ENCODE measurements at regions not wholly inside any gene's neighbourhood (a gene's known extent, or its start where the extent isn't known, plus 50 kb on each side); places are given as distances from the start of the nearest gene placed in this dataset.

- H3K9me3 ChIP-seq (ENCODE audit: control insufficient read depth in 1 of 2, insufficient read depth in 1 of 2, low read depth in 1 of 2, low read length in 2 of 2): peaks cover 4 to 6% of the 10 kb centered on the region in 2 experiments; a peak in 2 of 4 replicates
- no peak overlapping the region for H3K27ac ChIP-seq (ENCODE audit: low read depth, low read length)
- no peak overlapping the region for H3K4me2 ChIP-seq (ENCODE audit: low read length)
- RAD21 ChIA-PET (ENCODE audit: low non-redundant PET in 1 of 2, low total read pairs in 2 of 2, uncharacterized antibody in 2 of 2, unreplicated experiment in 2 of 2): no interaction called here
- H3K27me3 ChIP-seq (ENCODE audit: insufficient read depth, low read length): no peaks in the 10 kb centered on the region
- no peaks in the 10 kb centered on the region for H3K79me2 ChIP-seq (ENCODE audit: insufficient read depth, low read length)
- DNase-seq (ENCODE audit: low read depth, low spot score): no peak
- H4K20me1 ChIP-seq (ENCODE audit: insufficient read depth): no peaks in the 10 kb centered on the region
- POLR2A ChIA-PET: no interaction called here
- no peak for ATAC-seq
- no peak overlapping the region for H3K4me3 ChIP-seq (replicated peaks in 1 of 2; ENCODE audit: low read depth in 1 of 2, low read length in 2 of 2)
- no peak for TF ChIP-seq CEBPB (IDR thresholded peaks at IDR 0.05; ENCODE audit: low read depth)
- no peak overlapping the region for H3K9ac ChIP-seq (ENCODE audit: low read length)
- no peaks in the 10 kb centered on the region for H3K36me3 ChIP-seq (ENCODE audit: control insufficient read depth in 1 of 2, insufficient read depth in 2 of 2, low read length in 2 of 2)
- no peaks in the 10 kb centered on the region for H3K9me2 ChIP-seq (ENCODE audit: insufficient read depth)
- no peak overlapping the region for H2AFZ ChIP-seq (ENCODE audit: low read depth, low read length, poor library complexity, severe bottlenecking)
- H3K4me1 ChIP-seq (ENCODE audit: control insufficient read depth in 1 of 2, insufficient read depth in 2 of 2, low read length in 2 of 2): no peaks in the 10 kb centered on the region
- BruUV-seq (replicated peaks): no TSS peak
- CTCF ChIA-PET: no interaction called here
- intact Hi-C loops (cut with micrococcal nuclease): no loop called here
Measured at GRCh38 chr7:137120690-137121089, 222.8 kb downstream of the PTN start.

GRCh38 chr7:137110535-137110934 lies 233.0 kb downstream of the PTN start:
- H3K79me2 ChIP-seq (ENCODE audit: insufficient read depth, low read length): no peaks in the 10 kb centered on the region
- H3K4me3 ChIP-seq (replicated peaks in 1 of 2; ENCODE audit: low read depth in 1 of 2, low read length in 2 of 2): no peak overlapping the region
- no peak overlapping the region for H3K9ac ChIP-seq (ENCODE audit: low read length)
- H2AFZ ChIP-seq (ENCODE audit: low read depth, low read length, poor library complexity, severe bottlenecking): no peak overlapping the region
- intact Hi-C loops (cut with micrococcal nuclease): no loop called here
- DNase-seq (ENCODE audit: low read depth, low spot score): no peak
- ChIA-PET POLR2A (no interaction called here), CTCF (no interaction called here), RAD21 (ENCODE audit: low non-redundant PET in 1 of 2, low total read pairs in 2 of 2, uncharacterized antibody in 2 of 2, unreplicated experiment in 2 of 2) (no interaction called here)
- H4K20me1 ChIP-seq (ENCODE audit: insufficient read depth): no peaks in the 10 kb centered on the region
- no TSS peak for BruUV-seq (replicated peaks)
- no peaks in the 10 kb centered on the region for H3K4me1 ChIP-seq (ENCODE audit: control insufficient read depth in 1 of 2, insufficient read depth in 2 of 2, low read length in 2 of 2)
- no peaks in the 10 kb centered on the region for H3K27me3 ChIP-seq (ENCODE audit: insufficient read depth, low read length)
- no peak overlapping the region for H3K4me2 ChIP-seq (ENCODE audit: low read length)
- ATAC-seq: no peak
- no peak overlapping the region for H3K27ac ChIP-seq (ENCODE audit: low read depth, low read length)
- H3K9me3 ChIP-seq (ENCODE audit: control insufficient read depth in 1 of 2, insufficient read depth in 1 of 2, low read depth in 1 of 2, low read length in 2 of 2): peaks cover 0 to 5% of the 10 kb centered on the region in 2 experiments; a peak in 2 of 4 replicates
- H3K9me2 ChIP-seq (ENCODE audit: insufficient read depth): no peaks in the 10 kb centered on the region
- no peaks in the 10 kb centered on the region for H3K36me3 ChIP-seq (ENCODE audit: control insufficient read depth in 1 of 2, insufficient read depth in 2 of 2, low read length in 2 of 2)
- TF ChIP-seq RAD21 (IDR thresholded peaks at IDR 0.05; ENCODE audit: low read depth): no peak
- TF ChIP-seq POLR2AphosphoS5 (IDR thresholded peaks at IDR 0.05; ENCODE audit: low read depth, low read length): no peak
- TF ChIP-seq JUND (IDR thresholded peaks at IDR 0.05): no peak
- TF ChIP-seq CEBPB (IDR thresholded peaks at IDR 0.05; ENCODE audit: low read depth): no peak
- no peak for TF ChIP-seq SRF (IDR thresholded peaks at IDR 0.05; ENCODE audit: low read depth)
- TF ChIP-seq CBX3 (IDR thresholded peaks at IDR 0.05; ENCODE audit: low read depth): no peak
- no peak for TF ChIP-seq ELF1 (IDR thresholded peaks at IDR 0.05; ENCODE audit: borderline replicate concordance, low read depth)
- TF ChIP-seq ZNF274 (IDR thresholded peaks at IDR 0.05; ENCODE audit: low read depth, low read length): no peak
- TF ChIP-seq EZH2 (IDR thresholded peaks at IDR 0.05): no peak
- TF ChIP-seq REST (IDR thresholded peaks at IDR 0.05; ENCODE audit: low read depth): no peak
- TF ChIP-seq SP1 (IDR thresholded peaks at IDR 0.05; ENCODE audit: low read depth): no peak
- TF ChIP-seq SIN3A (IDR thresholded peaks at IDR 0.05; ENCODE audit: low read depth): no peak
